SH-SY5Y (cell line): ENCODE measurements at regions not wholly inside any gene's neighbourhood (a gene's known extent, or its start where the extent isn't known, plus 50 kb on each side); places are given as distances from the start of the nearest gene placed in this dataset.

Experiments used
- GATA2 ChIP-seq: IDR thresholded peaks from 2 replicates; pipeline ENCODE4 v1.6.1; 2011; ENCODE audit warnings: mild to moderate bottlenecking, low read depth, low read length
- GATA3 ChIP-seq: IDR thresholded peaks from 2 replicates; pipeline ENCODE4 v1.6.1; 2011; ENCODE audit warnings: low read depth, mild to moderate bottlenecking, low read length, moderate library complexity

DNA sequence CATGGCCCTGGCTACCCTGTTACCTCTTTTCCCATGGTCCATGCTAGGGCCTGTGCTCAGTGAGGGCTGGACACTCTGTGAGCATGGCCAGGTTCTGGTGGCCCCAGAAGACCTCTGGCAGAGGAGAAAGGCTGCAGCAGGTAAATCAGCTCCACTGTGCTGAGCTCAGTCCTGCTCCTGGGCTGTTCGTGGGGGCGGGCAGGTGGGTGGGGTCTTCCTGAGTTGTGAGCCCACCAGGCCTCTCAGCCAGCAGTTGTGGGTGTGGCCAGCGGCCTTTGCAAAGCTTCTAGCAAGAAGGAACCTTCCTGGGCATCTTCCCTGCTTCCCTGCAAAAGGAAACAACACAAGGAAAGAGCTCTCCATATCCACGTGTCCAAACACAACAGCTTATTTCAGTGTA is 85.3 kb upstream of the STX18 start:
- TF ChIP-seq GATA2 = no peak
- no peak for TF ChIP-seq GATA3
